ENCODE measurements at regions not wholly inside any gene's neighbourhood (a gene's known extent, or its start where the extent isn't known, plus 50 kb on each side); places are given as distances from the start of the nearest gene placed in this dataset.

GRCh38 chr7:17654940-17655339 is 285.4 kb downstream of the SNX13 start:
- TF ChIP-seq CTCF (IDR thresholded peaks at IDR 0.05; ENCODE audit: low read depth, low read length), result no peak
- TF ChIP-seq EZH2phosphoT487 (IDR thresholded peaks at IDR 0.05; ENCODE audit: low read depth), result no peak
